DOHH2 (cell line): ENCODE measurements at regions not wholly inside any gene's neighbourhood (a gene's known extent, or its start where the extent isn't known, plus 50 kb on each side); places are given as distances from the start of the nearest gene placed in this dataset.

Experiments
- H3F3A ChIP-seq: fragments of 200-600 bp; sonication (generic), shearing (Covaris generic); 2 replicates; pipeline ENCODE4 v1.6.0; 2016; ENCODE audit warnings: antibody characterized with exemption, mild to moderate bottlenecking; ENCODE audit not compliant: control insufficient read depth, insufficient read depth
- H3K27ac ChIP-seq: fragments of 200-600 bp; sonication (generic); 2 replicates; pipeline ENCODE4 v1.5.1; 2014; ENCODE audit warnings: low read depth, mild to moderate bottlenecking, low read length, moderate library complexity
- H3K27me3 ChIP-seq: fragments of 200-600 bp; sonication (generic); 2 replicates; pipeline ENCODE4 v1.6.1; 2014; ENCODE audit warnings: mild to moderate bottlenecking, low read length, mixed read lengths; ENCODE audit not compliant: control insufficient read depth
- H3K36me3 ChIP-seq: fragments of 200-600 bp; sonication (generic); 2 replicates; pipeline ENCODE4 v1.6.1; 2014; ENCODE audit warnings: mild to moderate bottlenecking, low read length, moderate library complexity, mixed read lengths; ENCODE audit not compliant: control insufficient read depth
- H3K4me1 ChIP-seq: fragments of 200-600 bp; sonication (generic); 2 replicates; pipeline ENCODE4 v1.6.1; 2014; ENCODE audit warnings: mild to moderate bottlenecking, low read length, mixed read lengths; ENCODE audit not compliant: control insufficient read depth
- H3K4me2 ChIP-seq: fragments of 200-600 bp; sonication (generic); 2 replicates; pipeline ENCODE4 v1.6.0; 2014; ENCODE audit warnings: mild to moderate bottlenecking, low read length, moderate library complexity
- H3K4me3 ChIP-seq: fragments of 200-600 bp; sonication (generic); 2 replicates; pipeline ENCODE4 v1.5.1; 2014; ENCODE audit warnings: mild to moderate bottlenecking, low read length, mixed read lengths
- H3K79me2 ChIP-seq: fragments of 200-600 bp; sonication (generic); 2 replicates; pipeline ENCODE4 v1.6.1; 2014; ENCODE audit warnings: mild to moderate bottlenecking, low read length, mixed read lengths; ENCODE audit not compliant: control insufficient read depth
- H3K9me2 ChIP-seq: fragments of 200-600 bp; sonication (generic); replicated peaks from 2 replicates; pipeline ENCODE4 v1.6.1; 2014; ENCODE audit warnings: mild to moderate bottlenecking, low read length, mixed read lengths; ENCODE audit not compliant: control insufficient read depth
- H3K9me3 ChIP-seq: fragments of 200-600 bp; sonication (generic); 2 replicates; pipeline ENCODE4 v1.6.1; 2014; ENCODE audit warnings: antibody characterized with exemption, low read length, mixed read lengths; ENCODE audit not compliant: control insufficient read depth, insufficient read depth
- H4K20me1 ChIP-seq: fragments of 200-600 bp; sonication (generic); 2 replicates; pipeline ENCODE4 v1.6.0; 2014; ENCODE audit warnings: low read depth, mild to moderate bottlenecking, antibody characterized with exemption, low read length, moderate library complexity; ENCODE audit not compliant: control insufficient read depth, insufficient read depth
- CTCF ChIP-seq: fragments of 200-600 bp; sonication (generic); IDR thresholded peaks from one replicate; pipeline ENCODE4 v1.5.1; 2014; ENCODE audit warnings: antibody characterized with exemption, mild to moderate bottlenecking, low read depth, low read length; ENCODE audit not compliant: poor library complexity, severe bottlenecking
- EZH2phosphoT487 ChIP-seq: fragments of 200-600 bp; sonication (generic); IDR thresholded peaks from 2 replicates; pipeline ENCODE4 v1.6.1; 2017; ENCODE audit warnings: borderline replicate concordance, mild to moderate bottlenecking, antibody characterized with exemption, low read length, moderate library complexity, mixed read lengths

- Histone ChIP-seq H4K20me1 (no peaks in the 10 kb centered on the region), H3K79me2 (no peaks in the 10 kb centered on the region), H3K9me3 (no peaks in the 10 kb centered on the region), H3K27ac (no peak overlapping the region), H3F3A (no peaks in the 10 kb centered on the region), H3K9me2 (no peaks in the 10 kb centered on the region), H3K4me2 (no peak overlapping the region), H3K36me3 (no peaks in the 10 kb centered on the region), H3K27me3 (no peaks in the 10 kb centered on the region), H3K4me1 (no peaks in the 10 kb centered on the region), H3K4me3 (no peak overlapping the region)
- no peak for TF ChIP-seq CTCF
These were observed 83.2 kb downstream of the CLDN17 start for GRCh38 chr21:30083225-30083945.

- H3K4me2 ChIP-seq, result no peak overlapping the region
- H3K9me3 ChIP-seq, result no peaks in the 10 kb centered on the region
- H3K27me3 ChIP-seq, result no peaks in the 10 kb centered on the region
- H3K4me1 ChIP-seq, result no peaks in the 10 kb centered on the region
- no peaks in the 10 kb centered on the region for H3K36me3 ChIP-seq
- H3F3A ChIP-seq, result no peaks in the 10 kb centered on the region
- no peaks in the 10 kb centered on the region for H3K79me2 ChIP-seq
- H3K4me3 ChIP-seq, result no peak overlapping the region
- H3K9me2 ChIP-seq, result no peaks in the 10 kb centered on the region
- no peak overlapping the region for H3K27ac ChIP-seq
- no peaks in the 10 kb centered on the region for H4K20me1 ChIP-seq
- no peak for TF ChIP-seq CTCF
These were observed 85.1 kb downstream of the CLDN17 start for GRCh38 chr21:30081506-30081905.

- Histone ChIP-seq H3K4me2 (no peak overlapping the region), H3K36me3 (no peaks in the 10 kb centered on the region), H3F3A (no peaks in the 10 kb centered on the region), H3K9me3 (peaks cover 5% of the 10 kb centered on the region), H3K9me2 (no peaks in the 10 kb centered on the region; the same call in 1 of the 2 replicates), H3K4me3 (no peak overlapping the region), H3K79me2 (no peaks in the 10 kb centered on the region), H4K20me1 (no peaks in the 10 kb centered on the region), H3K27me3 (no peaks in the 10 kb centered on the region), H3K27ac (no peak overlapping the region), H3K4me1 (no peaks in the 10 kb centered on the region)
- no peak for TF ChIP-seq EZH2phosphoT487
- TF ChIP-seq CTCF, result no peak
These were observed 94.1 kb downstream of the CLDN17 start for GRCh38 chr21:30072496-30072895.
